ENCODE measurements at regions not wholly inside any gene's neighbourhood (a gene's known extent, or its start where the extent isn't known, plus 50 kb on each side); places are given as distances from the start of the nearest gene placed in this dataset.
"Not testable (repeated sequence)": the region's sequence is repeated elsewhere in the genome, so short reads cannot be mapped to it uniquely, and the experiment has no call there.

DNA sequence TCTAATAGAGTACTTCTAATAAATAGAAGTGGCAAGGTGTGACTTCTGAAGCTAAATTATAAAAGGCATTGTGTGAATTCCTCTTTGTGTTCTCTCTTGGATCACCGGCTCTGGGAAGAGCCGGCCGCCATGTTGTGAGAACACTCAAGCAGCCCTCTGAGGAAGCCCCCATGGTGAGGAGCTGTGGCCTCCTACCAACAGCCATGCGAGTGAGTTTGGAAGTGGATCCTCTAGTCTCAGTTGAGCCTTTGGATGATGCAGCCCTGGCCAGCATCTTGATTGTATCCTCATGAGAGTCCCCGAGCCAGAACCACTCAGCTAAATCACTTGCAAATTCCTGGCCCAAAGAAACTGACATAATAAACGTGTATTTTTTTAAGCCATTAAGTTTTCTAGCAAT is 94.5 kb upstream of the CARD11 start:
- DNase-seq: no peak

DNA sequence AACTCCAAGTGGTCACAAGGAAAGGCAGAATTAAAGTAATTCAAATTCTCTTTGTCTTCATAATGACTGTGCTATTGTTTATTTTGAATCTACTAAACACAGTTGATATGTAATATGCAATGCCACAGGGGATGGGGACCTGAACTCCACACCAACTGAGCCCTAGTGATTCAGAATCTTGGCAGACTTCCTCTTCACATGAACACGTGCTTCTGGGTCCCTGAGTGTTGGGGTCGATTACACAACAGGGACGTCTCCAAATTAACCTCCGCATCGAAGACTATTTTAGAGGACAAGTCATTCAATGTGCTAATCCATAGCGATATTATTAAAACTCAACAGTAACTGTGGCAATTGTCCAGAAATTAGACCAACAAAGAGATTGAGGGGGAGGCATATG is 95.3 kb upstream of the CARD11 start:
- DNase-seq: no peak

DNA sequence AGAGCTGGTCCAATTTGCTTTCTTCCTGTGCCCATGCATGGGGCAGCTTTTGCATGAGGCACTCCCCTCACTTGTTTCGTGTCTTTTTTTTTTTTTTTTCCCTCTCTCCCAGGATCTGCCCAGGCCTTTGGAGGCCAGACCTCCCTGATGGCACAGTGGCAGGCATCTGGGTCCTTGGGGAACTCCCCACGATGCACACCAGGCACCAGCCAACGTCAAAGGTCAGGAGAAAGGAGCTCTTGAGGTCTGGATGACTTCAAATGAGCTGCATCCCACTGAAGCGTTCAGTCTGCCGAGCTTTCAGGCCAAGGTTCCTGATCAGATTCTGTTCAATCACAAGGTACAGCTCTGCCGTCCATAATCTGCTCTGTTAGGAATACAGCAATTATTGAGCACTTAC is 97.2 kb upstream of the CARD11 start:
- DNase-seq: no peak

DNA sequence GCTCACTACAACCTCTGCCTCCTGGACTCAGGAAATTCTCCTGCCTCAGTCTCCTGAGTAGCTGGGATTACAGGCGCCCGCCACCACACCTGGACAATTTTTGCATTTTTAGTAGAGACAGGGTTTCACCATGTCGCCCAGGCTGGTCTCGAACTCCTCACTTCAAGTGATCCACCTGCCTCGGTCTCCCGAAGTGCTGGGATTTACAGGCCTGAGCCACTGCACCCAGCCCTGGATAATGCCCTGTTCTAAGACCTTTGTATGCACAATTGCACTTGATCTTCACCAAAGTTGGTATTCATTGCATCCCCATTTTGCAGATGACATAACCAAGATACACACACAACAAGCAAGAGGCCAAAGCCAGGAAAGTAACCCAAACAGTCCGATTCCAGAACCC is 97.7 kb upstream of the CARD11 start:
- DNase-seq: no peak

DNA sequence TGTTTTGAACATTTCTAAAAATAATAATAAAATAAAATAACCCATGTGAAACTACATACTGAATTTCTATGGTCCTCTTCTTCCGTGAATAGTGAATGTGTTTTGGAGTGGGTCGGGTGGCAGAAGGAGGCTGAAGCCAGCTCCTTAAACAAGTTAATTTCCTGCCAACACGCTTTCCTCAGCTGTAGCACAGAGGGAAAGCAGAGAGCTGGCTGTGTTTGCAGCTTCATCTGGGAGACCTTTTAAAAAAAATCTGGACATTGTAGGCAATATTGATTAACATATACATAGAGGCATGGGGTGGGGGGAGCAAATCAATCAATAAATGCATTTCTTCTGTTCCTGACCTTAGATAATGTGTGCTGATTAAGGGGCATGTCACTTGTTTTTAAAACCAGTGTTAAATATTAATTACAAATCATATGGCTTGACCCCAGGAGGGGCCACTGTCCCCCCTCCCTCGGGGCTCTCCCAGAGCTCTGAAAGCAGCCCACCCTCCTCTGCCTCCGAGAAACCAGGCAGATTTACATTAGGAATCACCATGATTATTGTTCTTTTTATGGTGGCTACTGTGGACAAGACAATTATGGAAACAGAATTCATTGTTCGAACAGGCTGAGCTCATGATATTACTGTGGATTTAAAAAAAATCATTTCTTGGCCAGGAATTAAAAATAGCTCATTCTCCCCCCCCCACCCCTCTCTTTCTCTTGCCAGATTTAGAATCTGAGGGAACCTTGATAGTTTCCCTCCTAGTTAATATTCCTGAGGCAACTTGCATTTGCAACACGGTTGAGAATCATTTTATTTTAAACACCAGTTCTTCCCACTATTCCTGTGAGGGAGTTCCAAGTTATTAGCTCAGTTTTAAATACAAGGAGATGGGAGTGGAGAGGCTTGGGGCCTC is 100.5 kb upstream of the CARD11 start:
- no peak for DNase-seq

DNA sequence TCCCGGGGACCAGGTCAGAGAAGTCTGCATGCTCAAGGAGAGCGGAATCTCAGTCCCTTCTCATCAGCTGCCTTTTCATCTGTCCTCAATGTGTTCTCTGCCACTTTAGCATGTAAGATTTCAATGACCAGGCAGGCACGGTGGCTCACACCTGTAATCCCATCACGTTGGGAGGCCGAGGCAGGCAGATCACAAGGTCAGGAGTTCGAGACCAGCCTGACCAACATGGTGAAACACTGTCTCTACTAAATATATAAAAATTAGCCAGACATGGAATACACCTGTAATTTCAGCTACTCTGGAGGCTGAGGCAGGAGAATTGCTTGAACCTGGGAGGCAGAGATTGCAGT is 101.1 kb upstream of the CARD11 start:
- DNase-seq: not testable (repeated sequence)

DNA sequence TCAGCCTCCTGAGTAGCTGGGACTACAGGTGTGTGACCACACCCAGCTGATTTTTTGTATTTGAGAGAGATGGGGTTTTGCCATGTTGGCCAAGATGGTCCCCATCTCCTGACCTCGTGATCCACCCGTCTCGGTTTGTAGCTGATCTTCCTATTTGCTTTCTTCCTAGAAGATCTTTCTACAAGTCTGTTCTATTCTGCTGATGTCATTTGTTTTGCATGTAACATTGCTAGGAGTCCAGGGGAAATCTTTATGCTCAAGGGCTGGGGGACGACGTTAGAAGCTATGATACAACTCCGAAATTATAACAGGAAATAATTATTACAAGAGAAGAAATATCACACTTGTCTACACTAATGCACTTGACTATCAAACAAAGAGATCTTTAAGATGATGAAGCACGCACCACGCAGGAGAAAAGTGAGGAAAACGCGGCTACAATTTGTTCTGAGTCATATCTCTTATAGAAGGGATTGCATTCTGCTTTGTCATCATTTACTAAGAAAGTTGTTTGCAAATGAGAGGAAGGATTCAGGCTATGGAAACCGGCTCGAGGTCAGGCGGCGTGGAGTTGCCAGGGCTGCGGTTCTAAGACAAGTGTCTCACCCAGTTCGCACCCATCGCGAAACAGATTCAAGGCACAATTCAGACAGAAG is 103.0 kb upstream of the CARD11 start:
- peak; percentile 29 for DNase-seq

DNA sequence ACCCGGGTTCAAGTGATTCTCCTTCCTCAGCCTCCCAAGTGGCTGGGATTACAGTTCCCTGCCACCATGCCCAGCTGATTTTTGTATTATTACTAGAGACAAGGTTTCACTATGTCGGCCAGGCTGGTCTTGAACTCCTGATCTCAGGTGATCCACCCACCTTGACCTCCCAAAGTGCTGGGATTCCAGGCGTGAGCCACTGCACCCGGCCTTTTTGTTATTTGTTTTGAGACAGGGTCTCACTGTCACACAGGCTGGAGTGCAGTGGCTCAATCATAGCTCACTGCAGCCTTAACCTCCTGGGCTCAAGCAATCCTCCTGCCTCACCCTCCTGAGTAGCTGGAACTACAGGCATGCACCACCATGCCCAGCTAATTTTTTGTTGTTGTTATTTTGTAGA is 104.8 kb upstream of the CARD11 start:
- not testable (repeated sequence) for DNase-seq

DNA sequence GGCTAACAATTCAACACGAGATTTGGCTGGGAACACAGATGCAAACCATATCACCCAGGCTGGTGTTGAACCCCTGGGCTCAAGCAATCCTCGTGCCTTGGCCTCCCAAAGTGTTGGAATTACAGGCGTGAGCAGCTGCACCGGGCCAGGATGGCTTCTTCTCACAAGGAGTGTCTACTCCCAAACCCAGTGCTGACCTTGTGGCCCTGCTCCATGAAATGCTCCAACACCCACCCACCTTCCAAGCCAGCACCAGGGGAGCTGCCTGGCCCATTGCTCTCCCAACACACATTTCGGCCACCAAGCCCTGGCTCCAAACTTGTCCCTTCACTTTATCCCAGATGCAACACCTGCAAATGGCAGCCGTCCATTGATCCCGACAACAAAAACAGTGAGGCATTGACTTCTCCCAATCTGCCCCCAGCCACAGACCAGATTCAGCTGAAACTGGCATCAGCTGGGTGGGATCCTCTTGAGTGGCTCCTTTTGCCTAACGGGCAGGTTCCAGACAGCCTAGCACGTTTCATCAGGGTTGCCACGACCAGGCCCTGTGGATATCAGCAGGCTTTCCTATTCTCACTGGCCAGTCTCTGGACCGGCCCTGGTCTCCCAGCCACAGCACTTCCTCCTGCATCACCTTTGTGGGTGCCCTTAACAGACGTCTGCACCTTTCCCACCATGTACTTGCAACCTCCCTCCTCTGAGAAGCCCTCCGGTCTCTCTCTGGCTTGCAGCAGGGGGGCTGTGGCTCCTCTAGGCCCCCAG is 105.7 kb upstream of the CARD11 start:
- no peak for DNase-seq

DNA sequence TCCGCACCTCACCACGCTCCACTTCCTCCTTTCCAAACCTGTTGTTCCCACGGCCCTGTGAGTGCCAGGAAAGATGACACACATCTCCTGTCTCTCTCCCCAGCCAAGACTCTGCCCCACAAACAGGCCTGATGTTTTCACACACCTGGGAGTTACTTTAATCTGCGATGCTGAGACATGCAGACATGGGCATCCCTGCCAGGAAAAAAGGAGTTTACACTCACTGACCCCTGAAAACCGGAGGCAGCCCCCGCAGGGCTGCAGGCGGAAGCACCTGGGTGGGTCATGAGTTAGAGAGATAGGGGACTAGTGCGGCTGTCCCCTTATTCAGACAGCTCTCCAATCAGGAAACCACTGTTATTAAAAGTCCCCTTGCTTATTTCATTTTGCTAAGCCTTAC is 106.4 kb upstream of the CARD11 start:
- no peak for DNase-seq

DNA sequence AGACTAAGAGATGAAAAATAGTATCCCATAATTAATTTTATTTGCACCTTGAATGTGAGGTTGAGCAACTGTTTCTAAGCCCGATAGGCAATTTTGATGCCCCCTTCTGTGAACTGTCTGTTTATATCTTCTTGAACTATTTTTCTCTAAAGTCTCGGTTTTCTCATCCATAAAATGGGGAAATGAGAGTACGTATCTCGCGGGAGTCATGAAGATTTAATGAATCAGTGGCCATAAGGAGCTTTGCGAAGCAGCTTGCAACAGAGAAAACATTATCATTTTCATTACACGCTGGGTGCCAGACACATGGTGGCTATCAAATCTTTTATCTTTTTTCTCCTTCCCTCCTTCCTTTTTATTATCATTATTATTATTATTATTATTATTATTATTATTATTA is 108.1 kb upstream of the CARD11 start:
- DNase-seq: no peak

DNA sequence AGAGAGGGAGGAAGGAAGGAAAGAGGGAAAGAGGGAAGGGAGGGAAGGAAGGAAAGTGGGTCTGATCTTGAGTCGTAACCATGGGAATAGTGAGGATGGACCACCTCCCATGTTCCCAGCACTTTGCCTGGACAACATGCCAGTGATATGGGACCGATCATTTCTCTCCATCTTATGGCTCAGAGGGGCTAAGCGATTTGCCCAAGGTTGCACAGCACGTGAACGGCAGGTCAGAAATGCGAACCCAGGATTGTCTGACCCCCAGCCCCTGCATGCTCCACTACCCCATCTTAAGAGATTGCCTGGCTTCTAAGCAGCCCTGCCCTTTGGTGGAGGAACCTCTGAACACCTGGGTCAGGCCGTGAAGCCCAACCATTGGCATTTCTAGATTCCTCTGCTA is 109.0 kb upstream of the CARD11 start:
- DNase-seq: no peak

DNA sequence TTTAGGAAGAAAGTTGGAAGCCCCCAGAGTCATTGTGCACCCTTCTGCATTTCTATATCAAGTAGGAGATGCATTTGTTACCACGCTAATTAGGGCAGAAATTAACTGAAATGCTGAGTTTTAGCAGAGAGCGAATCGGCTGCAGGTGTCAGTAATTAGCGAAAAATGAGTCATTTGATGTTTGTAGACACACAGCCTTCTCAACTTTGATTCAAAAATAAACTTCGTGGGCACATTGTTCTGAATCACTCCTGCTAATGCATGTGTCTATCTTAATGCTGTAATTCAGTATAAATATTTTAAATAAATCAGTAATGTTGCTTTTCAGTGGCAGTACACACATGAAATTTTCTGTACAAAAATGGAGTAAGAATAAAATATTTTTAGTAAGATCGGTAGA is 109.5 kb upstream of the CARD11 start:
- DNase-seq: no peak

DNA sequence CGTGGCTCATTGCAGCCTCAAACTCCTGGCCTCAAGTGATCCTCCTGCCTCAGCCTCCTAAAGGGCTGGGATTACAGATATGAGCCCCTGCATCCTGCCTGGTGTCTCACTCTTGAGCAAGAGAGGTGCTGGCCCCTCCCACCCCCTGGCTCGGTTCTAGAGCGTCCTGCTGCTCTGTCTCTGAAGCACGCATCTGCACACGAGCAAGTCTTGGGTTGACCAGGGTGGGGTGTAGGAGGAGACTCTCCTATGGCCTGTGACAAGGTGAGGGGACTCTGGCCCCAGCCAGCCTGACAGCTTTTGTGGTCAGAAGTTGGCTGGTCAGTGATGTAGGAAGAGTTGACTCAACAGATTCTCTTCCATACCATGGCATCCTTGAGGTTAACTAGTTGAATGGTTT is 110.7 kb upstream of the CARD11 start:
- no peak for DNase-seq

DNA sequence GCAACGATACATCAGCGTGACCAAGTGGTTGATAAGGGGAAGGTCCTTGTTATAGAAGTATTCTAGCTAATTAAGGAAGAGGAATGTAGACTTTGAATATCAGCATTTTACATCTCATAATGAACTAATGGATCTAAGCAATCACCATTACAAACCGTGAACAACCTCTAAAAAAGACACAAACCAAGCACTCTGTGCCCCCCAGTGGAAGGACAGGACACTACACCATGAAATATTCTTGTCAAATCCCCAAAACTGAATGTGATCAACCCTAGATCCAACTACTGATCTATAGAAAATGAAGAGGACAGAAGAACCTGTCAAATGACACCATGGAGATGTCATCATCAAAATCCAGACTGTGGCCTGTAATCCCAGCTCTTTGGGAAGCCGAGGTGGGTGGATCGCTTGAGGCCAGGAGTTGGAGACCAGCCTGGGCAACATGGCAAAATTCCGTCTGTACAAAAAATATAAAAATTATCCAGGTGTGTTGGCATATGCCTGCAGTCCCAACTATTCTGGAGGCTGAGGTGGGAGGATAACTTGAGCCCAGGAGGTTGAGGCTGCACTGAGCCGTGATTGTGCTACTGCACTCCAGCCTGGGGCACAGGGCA is 111.3 kb upstream of the CARD11 start:
- DNase-seq: peak; percentile 20

DNA sequence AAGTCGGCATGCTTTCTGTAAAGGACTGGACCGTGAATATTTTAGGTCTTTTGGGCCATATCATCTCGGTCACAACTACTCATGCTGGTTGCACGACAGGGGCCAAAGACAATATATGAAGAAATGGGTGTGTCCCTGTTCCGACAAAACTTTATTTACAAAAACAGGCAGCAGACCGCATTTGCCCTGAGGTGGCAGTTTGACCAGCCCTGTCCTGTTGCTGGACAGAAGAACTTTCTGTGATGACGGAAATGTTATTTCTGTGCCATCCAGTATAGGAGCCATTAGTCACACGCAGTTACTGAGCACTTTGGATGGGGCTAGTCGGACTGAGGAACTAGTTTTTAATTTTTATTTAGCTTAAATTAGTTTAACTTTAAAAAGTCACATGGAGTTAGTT is 112.8 kb upstream of the CARD11 start:
- no peak for DNase-seq

DNA sequence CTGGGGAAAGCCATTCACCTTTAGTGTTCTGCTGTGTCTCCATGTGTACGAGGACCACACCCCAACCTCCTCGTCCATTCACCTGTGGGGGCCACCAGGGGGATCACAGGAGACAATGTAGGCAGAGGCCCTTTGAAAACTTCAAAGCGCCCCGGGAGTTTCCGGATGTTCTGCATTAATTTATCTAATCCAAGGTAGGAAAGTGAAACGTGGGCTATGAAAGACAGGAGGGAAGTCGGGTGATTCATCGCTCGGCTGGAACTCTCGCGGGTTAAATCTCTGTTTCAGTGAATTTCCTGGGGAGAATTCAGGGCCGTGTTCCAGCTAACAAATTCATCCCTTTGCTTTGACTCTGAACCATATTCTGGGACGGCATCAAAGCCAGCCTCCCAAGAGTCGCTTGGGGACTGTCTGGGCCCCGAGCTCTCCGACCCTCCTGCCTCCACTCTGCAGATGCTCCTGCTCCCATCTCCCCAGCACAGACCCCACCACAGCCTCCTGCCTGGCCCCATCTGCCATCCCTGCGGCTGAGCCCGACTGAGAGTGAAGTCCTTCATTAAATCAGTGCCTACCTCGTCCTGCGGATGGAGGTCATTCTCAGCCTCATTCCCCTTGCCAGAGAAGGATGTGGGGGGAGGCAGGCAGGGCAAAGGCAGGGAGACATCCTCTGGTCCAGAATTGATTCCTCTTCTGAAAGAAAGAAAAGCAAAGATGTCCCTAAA is 114.1 kb upstream of the CARD11 start:
- DNase-seq: no peak

DNA sequence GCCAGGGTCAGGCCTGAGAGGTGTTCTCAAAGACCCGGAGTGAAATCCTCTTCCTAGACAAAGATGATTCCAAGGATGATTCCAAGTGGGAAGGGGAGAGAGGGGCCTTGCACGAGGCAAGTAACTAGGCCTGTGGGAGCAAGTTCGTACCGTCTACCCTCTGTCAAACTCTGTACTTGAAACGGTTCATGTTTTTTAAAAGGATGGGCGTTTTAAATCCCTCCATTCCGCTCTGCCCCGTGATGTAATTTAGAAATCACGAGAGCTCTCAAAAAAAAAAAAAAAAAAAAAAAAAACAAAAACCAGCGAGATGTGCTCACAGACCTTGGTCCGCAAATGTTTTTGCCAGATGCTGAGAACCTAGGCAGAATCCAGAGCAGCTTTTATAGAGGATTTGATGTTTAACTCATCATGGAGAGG is 114.7 kb upstream of the CARD11 start:
- DNase-seq: no peak

DNA sequence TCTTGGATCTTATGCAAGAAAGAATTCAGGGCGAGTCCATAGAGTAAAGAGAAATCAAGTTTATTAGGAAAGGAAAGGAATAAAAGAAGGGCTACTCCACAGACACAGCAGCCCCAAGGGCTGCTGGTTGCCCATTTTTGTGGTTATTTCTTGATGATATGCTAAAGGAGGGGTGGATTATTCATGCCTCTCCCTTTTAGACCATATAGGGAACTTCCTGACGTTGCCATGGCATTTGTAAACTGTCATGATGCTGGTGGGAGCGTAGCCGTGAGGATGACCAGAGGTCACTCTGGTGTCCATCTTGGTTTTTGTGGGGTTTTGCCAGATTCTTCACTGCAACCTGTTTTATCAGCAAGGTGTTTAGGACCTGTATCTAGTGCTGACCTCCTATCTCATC is 115.4 kb upstream of the CARD11 start:
- DNase-seq: no peak

DNA sequence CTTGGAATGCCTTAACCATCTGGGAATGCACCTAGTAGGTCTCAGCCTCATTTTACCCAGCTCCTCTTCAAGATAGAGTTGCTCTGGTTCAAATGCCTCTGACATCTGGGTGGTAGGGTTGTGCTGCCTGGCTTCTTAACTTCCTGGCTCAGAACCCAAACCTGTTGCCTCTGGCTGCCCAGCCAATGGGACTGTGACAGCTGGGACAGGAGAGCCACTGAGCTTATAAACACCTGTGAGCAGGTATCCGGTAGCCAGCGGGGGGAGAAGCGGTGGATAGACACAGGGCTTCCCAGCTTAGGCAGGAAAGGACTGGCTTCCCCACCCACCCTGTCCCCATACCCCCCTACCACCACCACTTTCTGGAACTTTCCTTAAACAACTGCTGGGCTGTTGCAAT is 115.8 kb upstream of the CARD11 start:
- DNase-seq: no peak

DNA sequence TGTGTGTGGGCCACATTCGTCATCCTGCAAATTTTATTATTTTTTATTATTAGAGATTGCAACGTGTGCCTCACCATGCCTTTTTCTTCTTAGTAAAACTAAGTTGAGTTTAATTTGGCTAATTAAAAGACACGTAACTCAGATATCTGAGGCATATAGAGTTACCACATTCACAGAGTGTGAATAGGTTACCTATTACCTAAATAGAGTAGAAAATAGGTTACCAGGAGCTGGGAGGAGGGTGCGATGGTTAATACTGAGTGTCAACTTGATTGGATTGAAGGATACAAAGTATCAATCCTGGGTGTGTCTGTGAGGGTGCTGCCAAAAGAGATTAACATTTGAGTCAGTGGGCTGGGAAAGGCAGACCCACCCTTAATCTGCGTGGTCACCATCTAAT is 116.3 kb upstream of the CARD11 start:
- not testable (repeated sequence) for DNase-seq

DNA sequence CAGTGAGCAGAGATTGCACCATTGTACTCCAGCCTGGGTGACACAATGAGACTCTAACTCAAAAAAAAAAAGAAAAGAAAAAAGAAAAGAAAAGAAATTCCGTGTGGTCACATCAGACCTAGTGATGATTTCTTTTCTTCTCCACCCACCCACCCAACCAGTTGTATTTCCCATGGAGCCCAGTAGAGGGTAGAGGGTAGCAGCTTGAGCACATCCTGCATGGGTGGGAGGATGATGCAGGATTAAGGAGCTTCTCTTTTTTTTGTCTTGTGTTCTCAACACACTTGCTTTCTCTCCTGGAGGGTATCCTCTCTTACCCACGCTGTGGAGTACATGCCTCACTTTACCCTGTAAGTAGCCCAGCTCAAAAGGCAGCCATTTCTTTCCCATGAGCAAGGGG is 118.6 kb upstream of the CARD11 start:
- no peak for DNase-seq

DNA sequence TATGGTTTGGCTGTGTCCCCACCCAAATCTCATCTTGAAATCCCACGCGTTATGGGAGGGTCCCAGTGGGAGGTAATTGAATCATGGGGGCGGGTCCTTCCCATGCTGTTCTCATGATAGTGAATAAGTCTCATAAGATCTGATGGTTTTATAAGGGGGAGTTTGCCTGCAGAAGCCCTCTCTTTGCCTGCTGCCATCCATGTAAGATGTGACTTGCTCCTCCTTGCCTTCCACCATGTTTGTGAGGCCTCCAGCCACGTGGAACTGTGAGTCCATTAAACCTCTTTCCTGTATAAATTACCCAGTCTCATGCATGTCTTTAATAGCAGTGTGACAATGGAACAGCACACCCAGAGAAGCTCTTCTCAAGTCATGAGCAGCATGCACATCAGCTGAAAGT is 119.1 kb upstream of the CARD11 start:
- DNase-seq: not testable (repeated sequence)
